HEK293 (cell line): ENCODE measurements at regions not wholly inside any gene's neighbourhood (a gene's known extent, or its start where the extent isn't known, plus 50 kb on each side); places are given as distances from the start of the nearest gene placed in this dataset.

Experiments
- ZBTB7A ChIP-seq: fragments of 450-650 bp; formaldehyde crosslinking; IDR thresholded peaks from 2 replicates; pipeline ENCODE4 v1.5.1; 2016; ENCODE audit warnings: low read depth, missing biosample characterization, missing genetic modification characterization
- ZNF585B ChIP-seq: fragments of 450-650 bp; formaldehyde crosslinking; IDR thresholded peaks from 2 replicates; pipeline ENCODE4 v1.5.1; 2016; ENCODE audit warnings: missing biosample characterization, missing genetic modification characterization
- ZNF791 ChIP-seq: fragments of 450-650 bp; formaldehyde crosslinking; IDR thresholded peaks from 2 replicates; pipeline ENCODE4 v1.5.1; 2016; ENCODE audit warnings: missing biosample characterization, missing genetic modification characterization
- ZNF792 ChIP-seq: fragments of 450-650 bp; formaldehyde crosslinking; IDR thresholded peaks from 2 replicates; pipeline ENCODE4 v1.5.1; 2016; ENCODE audit warnings: missing biosample characterization, missing genetic modification characterization
- ZNF843 ChIP-seq: fragments of 450-650 bp; formaldehyde crosslinking; IDR thresholded peaks from 2 replicates; pipeline ENCODE4 v1.5.1; 2016; ENCODE audit warnings: missing biosample characterization, missing genetic modification characterization
- TF ChIP-seq, protein P1 (sequence below): fragments of 450-650 bp; formaldehyde crosslinking; IDR thresholded peaks from 2 replicates; pipeline ENCODE4 v1.5.1; 2016; ENCODE audit warnings: missing biosample characterization, missing genetic modification characterization
- TF ChIP-seq, protein P2 (sequence below): fragments of 450-650 bp; formaldehyde crosslinking; IDR thresholded peaks from 2 replicates; pipeline ENCODE4 v1.5.1; 2016; ENCODE audit warnings: missing biosample characterization, missing genetic modification characterization
- TF ChIP-seq, protein P3 (sequence below): fragments of 450-650 bp; formaldehyde crosslinking; IDR thresholded peaks from 2 replicates; pipeline ENCODE4 v1.5.1; 2016; ENCODE audit warnings: missing biosample characterization, missing genetic modification characterization

DNA sequence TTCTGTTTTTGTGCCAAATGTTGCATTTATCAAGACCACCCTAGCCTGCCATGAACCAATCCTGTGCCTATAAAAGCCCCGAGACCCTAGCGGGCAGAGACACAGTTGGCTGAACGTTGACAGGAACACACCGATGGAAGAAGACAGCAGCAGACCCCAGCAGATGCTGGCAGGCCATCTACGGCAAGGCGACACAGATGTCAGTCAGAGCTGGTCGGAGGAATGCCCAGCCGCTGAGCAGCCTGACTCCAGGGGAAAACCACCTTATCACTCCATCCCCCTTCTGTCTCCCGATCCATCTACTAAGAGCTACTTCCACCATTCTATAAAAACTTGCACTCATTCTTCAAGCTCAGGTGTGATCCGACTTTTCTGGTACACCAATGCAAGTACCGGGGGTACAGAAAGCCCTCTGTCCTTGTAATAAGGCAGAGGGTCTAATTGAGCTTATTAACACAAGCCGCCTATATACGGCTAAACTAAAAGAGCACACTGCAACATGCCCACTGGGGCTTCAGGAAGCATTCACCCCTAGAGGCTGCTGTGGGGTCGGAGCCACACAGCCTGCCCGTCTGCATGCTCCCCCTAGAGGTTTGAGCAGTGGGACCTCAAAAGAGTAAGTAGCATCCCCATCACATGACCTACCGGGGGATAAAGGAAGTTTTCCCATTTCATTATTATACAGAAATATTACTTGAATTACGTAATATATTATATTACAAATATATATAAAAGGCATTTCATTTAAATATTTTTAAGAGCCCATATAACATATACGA is 1156.3 kb upstream of the B3GALT2 start:
- TF ChIP-seq, protein P1, sequence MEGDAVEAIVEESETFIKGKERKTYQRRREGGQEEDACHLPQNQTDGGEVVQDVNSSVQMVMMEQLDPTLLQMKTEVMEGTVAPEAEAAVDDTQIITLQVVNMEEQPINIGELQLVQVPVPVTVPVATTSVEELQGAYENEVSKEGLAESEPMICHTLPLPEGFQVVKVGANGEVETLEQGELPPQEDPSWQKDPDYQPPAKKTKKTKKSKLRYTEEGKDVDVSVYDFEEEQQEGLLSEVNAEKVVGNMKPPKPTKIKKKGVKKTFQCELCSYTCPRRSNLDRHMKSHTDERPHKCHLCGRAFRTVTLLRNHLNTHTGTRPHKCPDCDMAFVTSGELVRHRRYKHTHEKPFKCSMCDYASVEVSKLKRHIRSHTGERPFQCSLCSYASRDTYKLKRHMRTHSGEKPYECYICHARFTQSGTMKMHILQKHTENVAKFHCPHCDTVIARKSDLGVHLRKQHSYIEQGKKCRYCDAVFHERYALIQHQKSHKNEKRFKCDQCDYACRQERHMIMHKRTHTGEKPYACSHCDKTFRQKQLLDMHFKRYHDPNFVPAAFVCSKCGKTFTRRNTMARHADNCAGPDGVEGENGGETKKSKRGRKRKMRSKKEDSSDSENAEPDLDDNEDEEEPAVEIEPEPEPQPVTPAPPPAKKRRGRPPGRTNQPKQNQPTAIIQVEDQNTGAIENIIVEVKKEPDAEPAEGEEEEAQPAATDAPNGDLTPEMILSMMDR (tag by site-specific recombination) = no peak
- TF ChIP-seq, protein P2, sequence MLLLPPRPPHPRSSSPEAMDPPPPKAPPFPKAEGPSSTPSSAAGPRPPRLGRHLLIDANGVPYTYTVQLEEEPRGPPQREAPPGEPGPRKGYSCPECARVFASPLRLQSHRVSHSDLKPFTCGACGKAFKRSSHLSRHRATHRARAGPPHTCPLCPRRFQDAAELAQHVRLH (tag by site-specific recombination) = no peak
- TF ChIP-seq ZNF585B (tag by site-specific recombination) (no peak), ZBTB7A (tag by site-specific recombination) (no peak), ZNF791 (tag by site-specific recombination) (no peak), ZNF843 (tag by site-specific recombination) (no peak), ZNF792 (tag by site-specific recombination) (no peak)
- TF ChIP-seq, protein P3, sequence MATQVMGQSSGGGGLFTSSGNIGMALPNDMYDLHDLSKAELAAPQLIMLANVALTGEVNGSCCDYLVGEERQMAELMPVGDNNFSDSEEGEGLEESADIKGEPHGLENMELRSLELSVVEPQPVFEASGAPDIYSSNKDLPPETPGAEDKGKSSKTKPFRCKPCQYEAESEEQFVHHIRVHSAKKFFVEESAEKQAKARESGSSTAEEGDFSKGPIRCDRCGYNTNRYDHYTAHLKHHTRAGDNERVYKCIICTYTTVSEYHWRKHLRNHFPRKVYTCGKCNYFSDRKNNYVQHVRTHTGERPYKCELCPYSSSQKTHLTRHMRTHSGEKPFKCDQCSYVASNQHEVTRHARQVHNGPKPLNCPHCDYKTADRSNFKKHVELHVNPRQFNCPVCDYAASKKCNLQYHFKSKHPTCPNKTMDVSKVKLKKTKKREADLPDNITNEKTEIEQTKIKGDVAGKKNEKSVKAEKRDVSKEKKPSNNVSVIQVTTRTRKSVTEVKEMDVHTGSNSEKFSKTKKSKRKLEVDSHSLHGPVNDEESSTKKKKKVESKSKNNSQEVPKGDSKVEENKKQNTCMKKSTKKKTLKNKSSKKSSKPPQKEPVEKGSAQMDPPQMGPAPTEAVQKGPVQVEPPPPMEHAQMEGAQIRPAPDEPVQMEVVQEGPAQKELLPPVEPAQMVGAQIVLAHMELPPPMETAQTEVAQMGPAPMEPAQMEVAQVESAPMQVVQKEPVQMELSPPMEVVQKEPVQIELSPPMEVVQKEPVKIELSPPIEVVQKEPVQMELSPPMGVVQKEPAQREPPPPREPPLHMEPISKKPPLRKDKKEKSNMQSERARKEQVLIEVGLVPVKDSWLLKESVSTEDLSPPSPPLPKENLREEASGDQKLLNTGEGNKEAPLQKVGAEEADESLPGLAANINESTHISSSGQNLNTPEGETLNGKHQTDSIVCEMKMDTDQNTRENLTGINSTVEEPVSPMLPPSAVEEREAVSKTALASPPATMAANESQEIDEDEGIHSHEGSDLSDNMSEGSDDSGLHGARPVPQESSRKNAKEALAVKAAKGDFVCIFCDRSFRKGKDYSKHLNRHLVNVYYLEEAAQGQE (tag by site-specific recombination) = no peak
